T-helper 22 cell (primary cell): ENCODE measurements at regions not wholly inside any gene's neighbourhood (a gene's known extent, or its start where the extent isn't known, plus 50 kb on each side); places are given as distances from the start of the nearest gene placed in this dataset.

Source experiments
- DNase-seq: peaks from one replicate; pipeline ENCODE4 v3.0.0-alpha.2; 2020; ENCODE audit warnings: low read depth

DNA sequence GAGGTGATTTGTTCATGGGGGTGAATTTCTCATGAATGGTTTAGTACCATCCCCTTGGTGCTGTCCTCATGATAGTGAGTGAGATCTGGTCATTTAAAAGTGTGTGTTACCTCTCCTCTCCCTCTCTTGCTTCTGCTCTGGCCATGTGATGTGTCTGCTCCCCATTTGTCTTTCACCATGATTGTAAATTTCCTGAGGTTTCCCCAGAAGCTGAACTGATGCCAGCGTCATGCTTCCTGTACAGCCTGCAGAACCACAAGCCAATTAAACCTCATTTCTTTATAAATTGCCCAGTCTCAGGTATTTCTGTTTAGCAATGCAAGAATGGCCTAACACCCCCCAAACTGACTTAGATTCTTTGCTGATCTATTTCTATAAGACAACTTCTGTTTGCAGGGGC lies 249.4 kb upstream of the B3GALT2 start:
- no peak for DNase-seq

DNA sequence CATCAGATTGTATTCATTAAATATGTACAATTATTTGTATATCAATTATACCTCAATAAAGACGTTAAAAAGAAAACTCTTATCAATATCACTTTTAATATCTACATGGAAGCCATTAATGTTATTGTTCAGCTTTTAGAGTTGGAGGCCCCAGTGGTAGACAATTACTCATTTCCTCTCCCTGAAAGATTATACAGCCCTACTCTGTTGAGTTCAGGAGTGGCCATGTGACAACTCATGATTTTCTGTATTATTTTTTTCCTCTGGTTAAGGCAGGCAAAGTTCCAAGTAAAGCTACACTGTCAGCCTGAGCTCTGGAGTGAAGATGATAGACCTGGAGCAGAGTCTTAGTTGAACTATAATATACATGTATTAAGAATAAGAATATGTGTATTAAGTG lies 247.9 kb upstream of the B3GALT2 start:
- no peak for DNase-seq

DNA sequence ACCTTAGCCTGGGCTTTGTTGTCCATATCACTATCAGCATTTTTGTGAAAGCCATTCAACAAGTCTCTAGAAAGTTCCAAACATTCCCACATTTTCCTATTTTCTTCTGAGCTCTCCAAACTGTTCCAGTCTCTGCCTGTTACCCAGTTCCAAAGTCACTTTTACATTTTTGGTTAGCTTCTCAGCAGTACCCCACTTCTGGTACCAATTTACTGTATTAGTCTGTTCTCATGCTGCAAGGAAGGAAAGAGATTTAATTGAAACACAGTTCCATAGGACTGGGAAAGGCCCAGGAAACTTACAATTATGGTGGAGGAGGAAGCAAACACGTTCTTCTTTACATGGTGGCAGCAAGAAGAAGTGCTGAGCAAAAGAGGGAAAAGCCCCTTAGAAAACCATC lies 247.2 kb upstream of the B3GALT2 start:
- no peak for DNase-seq

DNA sequence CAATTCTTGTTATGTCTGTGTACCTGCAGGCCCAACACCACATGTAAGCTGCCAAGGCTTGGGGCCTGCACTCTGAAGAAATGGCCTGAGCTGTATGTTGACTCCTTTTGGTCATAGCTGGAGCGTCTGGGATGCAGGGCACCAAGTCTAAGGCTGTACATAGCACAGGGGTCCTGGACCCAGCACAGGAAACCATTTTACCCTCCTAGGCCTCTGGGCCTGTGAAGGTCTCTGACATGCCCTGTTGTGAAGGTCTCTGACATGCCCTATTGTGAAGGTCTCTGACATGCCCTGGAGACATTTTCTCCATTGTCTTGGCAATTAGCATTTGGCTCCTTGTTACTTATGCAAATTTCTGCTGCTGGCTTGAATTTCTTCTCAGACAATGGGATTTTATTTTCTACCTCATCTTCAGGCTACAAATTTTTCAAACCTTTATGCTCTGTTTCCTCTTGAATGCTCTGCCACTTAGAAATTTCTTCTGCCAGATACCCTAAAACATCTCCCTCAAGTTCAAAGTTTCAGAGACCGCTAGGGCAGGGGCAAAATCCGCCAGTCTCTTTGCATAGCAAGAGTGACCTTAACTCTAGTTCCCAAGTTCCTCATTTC lies 246.7 kb upstream of the B3GALT2 start:
- DNase-seq = no peak

DNA sequence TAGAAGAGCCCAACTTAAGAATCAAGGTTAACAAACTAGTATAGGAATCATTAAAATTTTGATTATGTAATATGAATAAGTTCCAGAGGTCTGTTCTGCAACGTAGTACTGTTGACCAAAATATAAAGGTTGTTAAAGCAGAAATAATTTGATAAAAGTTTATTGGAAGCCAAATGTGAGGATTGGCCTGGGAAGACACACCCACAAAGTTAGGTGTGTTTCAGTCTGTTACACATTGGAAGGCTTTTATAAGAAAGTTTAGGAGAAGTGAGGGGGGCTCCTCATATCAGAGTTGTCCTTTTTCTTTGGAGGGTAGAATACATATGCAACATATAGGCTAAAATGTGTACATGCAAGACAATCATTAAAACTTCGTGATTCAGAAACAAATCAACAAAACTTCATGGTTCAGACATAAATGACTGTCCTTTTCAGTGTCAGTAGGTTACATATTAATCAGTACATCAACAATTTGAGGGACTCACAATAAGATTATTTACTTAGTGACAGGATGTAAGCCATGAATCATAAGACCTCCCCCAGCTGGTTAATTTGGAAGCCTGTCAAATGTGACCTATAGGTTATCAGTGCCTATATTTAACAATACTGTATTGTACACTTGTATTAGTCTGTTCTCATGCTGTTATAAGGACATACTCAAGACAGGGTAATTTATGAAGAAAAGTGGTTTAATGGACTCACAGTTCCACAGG lies 245.0 kb upstream of the B3GALT2 start:
- no peak for DNase-seq

DNA sequence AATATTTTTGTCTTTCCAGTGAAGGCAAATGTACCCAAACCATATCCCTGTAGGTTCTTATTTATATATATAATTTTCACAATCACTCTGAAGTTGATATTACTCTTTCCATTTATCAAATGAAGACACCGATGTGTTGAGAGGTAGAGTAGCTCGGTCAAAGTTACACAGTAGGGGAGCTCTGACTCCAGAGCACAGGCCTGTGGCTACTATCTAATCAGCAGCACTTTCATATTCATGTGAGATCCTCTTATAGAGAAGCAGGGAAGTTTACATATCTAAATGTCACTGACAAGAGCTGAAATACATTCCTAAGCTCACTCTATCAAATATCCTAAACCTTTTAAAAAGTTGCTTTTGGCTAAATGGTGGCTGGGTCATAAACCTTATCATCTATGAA lies 241.1 kb upstream of the B3GALT2 start:
- no peak for DNase-seq

DNA sequence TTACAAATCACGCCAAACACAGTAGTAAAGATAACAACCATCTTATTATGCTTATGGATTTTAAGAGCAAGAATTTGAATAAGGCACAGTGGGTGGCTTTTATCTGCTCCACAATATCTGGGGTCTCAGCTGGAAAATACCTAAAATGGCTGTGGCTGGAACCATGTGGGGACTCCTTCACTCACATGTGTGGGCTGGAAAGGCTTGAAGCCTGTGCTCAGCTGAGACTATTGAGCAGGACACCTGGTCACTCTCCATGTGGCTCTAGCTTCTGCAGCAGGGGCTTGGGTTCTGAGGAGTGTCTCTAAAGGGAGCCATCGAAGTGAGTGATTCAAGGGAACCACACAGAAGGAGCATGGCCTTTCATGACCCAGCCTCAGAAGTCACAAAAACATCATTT lies 239.6 kb upstream of the B3GALT2 start:
- no peak for DNase-seq

DNA sequence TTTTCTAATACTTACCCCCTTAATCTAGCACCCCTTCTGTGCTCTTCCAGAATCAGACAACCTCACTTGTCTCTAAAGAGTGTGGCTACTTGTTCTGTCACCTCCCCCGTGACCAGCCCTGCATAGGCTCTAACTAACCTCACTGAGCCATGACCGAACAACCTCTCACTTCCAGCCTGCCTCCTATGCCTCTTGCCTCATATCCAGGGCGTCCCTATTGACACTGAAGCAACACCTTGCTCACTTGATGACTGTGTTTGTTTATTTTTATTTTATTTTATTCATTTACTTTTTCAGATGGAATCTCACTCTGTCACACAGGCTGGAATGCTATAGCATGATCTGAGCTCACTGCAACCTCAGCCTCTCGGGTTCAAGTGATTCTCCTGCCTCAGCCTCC lies 235.1 kb upstream of the B3GALT2 start:
- no peak for DNase-seq

DNA sequence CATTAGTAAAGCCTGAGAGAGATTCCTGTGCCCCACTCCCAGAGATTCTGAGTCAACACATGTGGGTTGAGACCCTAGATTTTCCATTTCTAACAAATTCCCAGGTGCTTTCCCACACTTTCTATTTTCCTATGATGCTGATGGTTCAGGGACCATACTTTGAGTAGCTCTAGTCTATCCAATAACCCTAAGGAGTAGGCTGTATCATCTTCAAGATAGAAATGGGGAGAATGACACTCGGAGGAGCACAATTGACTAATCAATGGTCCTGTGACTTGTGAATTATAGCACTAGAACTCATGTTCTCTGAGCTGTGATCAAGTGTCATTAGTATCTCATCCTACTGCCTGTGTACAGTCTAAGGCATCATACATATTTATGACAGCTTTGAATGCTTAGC lies 232.9 kb upstream of the B3GALT2 start:
- no peak for DNase-seq

DNA sequence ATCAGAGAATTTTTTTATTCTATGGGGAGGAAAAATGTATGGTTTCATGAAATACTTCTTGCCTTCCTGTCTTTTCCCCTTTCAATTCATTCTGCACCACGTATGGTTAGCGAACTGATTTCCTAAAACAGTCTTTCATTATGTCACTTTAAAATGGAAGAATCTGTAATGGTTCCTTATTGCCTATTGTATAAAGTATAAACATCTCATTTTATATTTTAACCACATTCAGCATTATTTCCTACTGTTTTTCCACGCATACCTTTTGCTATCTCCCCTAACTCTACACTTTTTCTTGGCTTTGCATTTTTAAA lies 232.3 kb upstream of the B3GALT2 start:
- DNase-seq = no peak

DNA sequence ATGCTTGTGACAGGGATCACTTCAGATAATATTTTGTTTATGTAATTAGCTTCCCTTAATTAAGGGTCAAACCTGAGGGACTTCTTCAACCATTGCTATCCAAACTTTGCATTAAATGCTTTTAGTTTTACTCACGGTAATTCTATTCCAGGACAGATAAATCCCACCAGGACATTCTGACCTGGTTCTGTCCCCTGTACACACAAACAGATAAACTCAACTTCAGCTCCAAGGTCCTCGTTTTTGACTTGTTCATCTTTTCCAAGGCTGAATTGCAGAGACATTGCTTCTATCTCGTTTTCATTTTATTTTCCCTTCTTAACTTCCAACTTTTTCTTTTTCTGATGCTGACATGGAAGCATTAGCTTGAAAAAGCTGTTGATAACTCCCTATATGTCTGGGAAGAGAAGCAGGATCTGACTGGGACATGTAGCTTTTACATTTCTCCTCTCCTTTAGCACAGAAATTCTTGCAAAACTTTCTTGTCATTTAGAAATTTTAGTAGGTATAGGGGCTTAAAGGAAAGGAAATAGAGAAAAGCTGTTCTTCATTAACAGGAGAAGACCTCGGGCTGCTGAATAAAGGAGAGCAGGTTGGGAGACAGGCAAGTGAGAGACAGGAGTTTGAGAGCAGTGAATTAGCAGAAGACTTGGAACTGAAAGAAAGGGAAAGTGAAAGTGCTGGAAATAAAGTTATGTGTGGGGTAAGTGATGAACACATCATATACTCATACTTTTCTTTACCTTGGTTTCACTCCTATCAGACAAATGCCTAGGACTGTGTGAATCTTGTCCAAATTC lies 231.7 kb upstream of the B3GALT2 start:
- no peak for DNase-seq

DNA sequence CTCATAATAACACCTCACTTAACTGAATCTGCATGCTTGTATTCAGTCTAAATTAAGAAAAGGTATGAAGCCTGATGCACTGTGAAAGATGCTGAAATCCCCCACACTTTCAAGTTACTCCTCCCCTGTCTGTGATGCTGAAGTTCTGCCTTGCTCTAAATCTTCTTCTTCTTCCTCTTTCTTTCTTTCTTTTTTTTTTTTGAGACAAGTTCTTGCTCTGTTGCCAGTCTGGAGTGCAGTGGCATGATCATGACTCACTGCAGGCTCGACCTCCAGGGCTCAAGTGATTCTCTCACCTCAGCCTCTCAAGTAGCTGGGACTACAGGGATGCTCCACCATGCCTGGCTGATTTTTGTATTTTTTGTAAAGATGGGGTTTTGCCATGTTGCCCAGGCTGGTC lies 231.0 kb upstream of the B3GALT2 start:
- DNase-seq = peak; percentile 11

DNA sequence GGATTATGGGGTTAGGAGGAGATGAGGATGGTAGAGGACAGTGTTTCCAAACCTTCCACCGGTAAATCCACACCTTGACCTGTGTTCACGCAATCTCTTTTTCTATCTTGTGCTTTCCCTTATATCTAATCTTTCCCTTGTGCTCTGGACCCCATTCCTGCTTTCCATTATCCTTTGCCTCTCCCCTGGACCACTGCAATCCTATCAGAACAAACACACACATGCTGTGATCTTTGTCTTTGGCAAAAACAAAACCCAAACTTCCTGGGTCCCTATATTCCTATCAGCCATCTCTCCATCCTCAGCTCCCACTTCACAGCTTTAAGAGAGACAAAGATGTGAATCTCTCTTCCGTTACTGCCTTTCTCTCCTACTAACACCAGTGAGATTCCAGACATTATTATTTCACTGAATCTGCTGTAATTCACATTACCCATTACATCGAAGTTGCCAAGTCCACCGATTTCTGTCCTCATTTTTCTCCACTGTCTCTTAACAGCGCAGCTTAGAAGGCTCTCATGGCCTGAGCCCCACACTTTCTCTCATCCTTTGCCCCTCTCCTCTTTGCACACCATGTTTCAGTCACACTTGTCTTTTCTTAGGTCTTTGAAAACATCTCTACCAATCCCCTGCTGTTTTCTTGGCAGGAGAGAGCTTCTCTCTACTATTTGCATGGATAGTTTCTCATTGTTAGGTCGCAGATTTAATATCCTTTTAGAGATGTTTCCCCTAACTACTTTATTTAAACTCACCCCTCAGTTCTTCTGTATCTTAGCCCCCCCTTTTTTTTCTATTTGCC lies 230.0 kb upstream of the B3GALT2 start:
- no peak for DNase-seq

DNA sequence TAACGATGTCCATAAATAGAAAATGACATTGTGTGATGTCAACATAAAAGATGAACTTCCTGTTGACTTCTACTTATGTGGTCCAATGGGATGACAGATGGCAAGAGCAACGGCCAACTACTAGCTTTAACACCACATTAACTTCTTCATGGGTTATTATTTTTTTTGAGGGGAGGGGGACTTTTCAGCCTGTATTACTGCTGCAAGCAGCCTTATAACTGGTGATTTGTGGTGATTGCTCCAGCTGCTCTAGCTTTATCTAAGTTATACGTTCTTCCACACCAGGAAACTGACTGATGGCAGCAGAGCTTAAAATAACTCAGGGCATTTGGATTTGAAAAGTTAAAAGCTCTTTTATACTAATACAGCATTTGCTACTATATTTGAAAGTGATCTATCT lies 228.8 kb upstream of the B3GALT2 start:
- no peak for DNase-seq

DNA sequence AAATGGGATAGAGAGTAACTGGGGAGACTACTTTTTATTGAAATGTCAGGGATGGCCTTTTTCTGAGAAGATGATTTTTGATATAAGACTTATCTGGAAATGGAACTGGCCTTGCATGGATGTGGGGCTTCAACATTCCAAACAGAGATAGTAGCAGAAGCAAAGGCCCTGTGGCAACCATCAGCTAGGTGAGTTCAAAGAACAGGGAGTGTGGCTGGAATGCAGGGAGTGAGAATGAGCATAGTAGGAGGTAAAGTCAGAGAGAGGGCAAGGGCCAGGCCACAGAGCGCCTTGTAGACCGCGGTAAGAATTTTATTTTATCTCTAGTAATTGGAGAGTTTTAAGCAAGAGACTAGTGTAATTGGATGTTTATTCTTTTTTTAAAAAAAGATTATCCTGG lies 227.0 kb upstream of the B3GALT2 start:
- no peak for DNase-seq

DNA sequence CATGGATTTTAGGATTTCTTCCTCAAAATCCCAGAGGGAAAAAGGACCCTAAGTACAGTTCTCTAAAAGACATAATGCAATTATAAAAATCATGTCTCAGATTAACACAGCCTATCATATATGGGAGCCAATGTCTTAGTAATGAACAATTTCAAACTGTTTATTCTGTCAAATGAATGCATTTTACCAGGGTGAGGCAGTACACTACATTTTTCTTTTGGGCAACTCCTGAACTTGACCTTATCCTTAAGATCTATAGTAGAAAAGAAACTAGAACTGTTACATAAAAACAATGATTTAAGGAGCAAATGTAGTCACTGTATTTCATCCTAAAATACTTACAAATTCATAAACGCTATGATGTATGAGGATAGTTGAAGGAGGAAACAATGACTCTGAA lies 226.3 kb upstream of the B3GALT2 start:
- DNase-seq = no peak

DNA sequence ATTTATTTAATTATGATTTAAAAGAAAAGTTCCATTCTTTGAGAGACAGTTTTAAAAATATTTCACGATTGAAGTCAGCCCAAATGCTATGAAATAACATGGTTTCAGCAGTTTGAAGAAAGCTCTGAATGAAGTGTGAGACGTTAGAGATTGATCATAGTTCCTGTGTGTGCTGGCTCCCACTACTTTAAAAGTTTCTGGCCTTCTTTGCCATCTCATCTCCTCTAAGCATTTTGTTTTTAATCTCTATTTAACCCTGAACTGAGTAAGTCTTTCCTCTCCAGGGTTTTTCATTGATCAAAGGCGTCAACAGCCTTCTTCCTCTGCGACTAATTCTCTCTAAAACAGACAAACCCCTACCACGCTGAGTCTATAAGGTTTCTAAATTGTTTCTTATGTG lies 225.3 kb upstream of the B3GALT2 start:
- no peak for DNase-seq

DNA sequence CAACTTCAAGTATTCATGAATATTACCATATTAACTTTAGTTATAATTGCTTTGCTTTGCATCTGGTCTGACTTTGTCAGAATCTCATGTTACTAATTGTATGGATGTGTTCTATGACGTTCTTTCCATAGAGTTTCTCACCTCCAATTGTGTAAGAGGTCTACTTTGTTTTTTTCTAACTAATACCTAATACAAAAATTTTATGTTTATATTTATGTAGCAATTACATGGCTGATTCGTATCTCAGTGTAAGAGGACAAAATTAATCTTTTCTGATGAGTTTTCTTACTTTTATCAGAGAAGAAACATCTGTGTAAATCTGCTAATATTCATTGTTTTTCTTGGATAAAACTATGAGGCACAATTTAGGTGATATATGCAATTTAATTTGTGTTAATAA lies 224.8 kb upstream of the B3GALT2 start:
- DNase-seq = no peak

DNA sequence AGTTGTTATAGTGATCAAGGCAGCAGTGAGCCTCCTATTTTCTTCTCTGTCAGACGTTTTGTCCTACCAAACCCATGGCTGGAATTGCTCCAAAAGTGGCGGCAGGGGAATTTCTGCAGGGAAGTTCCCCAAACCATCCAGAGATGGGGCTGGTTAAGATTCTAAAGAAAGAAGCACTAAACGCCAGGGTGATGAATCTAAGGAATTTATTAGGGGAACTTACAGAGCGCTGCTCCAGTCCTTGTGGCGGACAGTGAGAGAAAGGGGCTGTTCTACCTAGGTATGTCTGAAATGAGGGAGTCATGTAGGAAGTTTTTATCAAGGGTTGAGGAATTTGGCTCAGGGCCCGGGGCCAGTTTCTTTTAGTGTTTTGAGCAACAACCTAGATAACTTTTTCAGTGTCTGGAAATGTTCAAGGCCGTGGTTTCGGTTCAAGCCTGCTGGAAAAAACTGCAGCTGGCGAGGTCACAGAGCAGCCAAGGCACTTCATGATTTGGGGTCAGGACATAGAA lies 222.4 kb upstream of the B3GALT2 start:
- DNase-seq = peak; percentile 2

DNA sequence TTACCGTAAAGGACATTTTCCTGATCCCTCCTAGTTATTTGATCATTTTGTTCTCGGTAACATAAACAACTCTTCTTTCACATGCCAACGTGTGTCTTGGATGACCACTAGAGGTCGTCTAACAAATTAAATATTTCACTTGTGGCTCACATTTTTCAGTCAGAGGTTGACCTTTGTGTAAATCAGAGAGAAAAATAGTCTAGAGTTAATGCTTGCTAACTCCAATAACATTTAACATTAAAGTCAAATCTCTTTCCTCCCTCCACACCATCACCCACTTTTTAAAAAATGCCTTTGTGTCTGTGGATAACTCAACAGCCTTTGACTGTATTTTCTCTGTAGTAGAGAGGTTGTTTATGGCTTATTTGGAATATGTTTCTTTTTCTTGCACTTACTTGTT lies 220.5 kb upstream of the B3GALT2 start:
- no peak for DNase-seq

DNA sequence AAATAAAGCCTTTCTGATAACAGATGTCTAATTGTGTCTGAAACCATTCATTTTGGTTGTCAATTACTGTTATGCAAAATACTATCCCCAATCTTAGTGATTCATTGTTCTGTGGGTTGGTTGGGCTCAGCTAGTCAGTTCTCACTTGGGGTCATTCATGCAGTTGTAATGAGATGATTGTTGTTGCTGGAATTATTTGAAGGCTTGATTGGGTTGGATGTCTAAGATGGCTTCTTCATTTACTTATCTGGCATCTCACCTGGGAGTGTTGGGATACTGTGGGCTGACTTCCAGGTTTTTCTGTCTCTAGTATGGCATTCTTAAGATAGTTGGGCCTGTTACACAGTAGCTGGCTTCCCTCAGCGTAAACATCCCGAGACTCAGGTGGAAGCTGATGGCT lies 217.8 kb upstream of the B3GALT2 start:
- DNase-seq = no peak

DNA sequence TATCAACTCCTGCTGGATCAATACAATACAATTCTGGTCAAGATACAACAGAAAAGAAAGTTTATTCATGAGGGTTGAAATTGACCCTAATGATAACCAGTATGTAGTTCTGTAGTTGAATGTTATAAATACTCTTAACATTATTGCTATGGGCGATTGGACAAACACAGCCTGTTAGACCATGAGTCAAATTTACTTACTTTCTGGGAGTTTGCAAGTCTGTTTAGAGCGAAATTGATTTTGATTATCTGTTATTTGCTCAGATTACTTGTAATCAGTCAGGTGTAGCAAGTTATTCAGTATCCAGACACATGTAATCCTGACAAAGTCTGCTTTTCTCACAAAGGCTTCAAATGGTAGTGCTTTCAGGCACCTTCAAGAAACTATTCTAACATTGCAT lies 216.6 kb upstream of the B3GALT2 start:
- no peak for DNase-seq

DNA sequence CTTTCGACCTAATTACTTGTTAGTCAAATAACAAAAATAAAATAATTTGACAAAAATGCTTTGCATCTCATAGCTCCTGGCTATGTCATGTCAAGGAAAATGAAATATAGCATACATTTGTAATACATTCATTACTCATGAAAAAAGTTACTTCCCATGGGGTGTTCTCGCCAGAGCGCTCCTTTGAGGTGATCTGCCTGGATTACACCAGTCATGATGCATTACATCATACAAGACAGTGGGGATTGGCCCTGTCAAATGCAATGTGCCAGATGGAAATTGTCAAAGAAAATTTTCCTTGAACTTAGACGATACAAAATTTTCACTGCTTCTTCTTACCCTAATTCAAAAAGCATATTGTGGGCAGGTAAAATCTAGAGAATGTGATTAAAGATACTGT lies 215.6 kb upstream of the B3GALT2 start:
- DNase-seq = no peak
